ENCODE measurements at regions not wholly inside any gene's neighbourhood (a gene's known extent, or its start where the extent isn't known, plus 50 kb on each side); places are given as distances from the start of the nearest gene placed in this dataset.

GRCh38 chr14:101039031-101039754 is 135.7 kb upstream of the RTL1 start:
- no peak for TF ChIP-seq CTCF (IDR thresholded peaks at IDR 0.05; ENCODE audit: low read length)
- TF ChIP-seq EZH2 (optimal IDR thresholded peaks at IDR 0.05; ENCODE audit: low read depth, low read length): no peak
- no peak for TF ChIP-seq EZH2phosphoT487 (IDR thresholded peaks at IDR 0.05; ENCODE audit: low read length)

Measured in MM.1S (cell line).